Activated CD4-positive, CD25-positive, alpha-beta regulatory T cell (primary cell): ENCODE measurements at regions not wholly inside any gene's neighbourhood (a gene's known extent, or its start where the extent isn't known, plus 50 kb on each side); places are given as distances from the start of the nearest gene placed in this dataset.
"Not testable (repeated sequence)": the region's sequence is repeated elsewhere in the genome, so short reads cannot be mapped to it uniquely, and the experiment has no call there.

Source experiments
- DNase-seq, 4 experiments: peaks; one replicate each; lab custom pipeline; 2025; lab: John Stamatoyannopoulos, UW

- no peak for DNase-seq
Measured at GRCh38 chr18:4544142-4544541, 89.0 kb upstream of the DLGAP1 start.

GRCh38 chr18:4543711-4544110 lies 88.6 kb upstream of the DLGAP1 start:
- DNase-seq: no peak

GRCh38 chr18:4541588-4541987 lies 86.5 kb upstream of the DLGAP1 start:
- no peak for DNase-seq

- DNase-seq: no peak
Measured at GRCh38 chr18:4536447-4536846, 81.3 kb upstream of the DLGAP1 start.

- DNase-seq: no peak
Measured at GRCh38 chr18:4528405-4528804, 73.3 kb upstream of the DLGAP1 start.

- DNase-seq: not testable (repeated sequence)
Measured at GRCh38 chr18:4527826-4528225, 72.7 kb upstream of the DLGAP1 start.

- no peak for DNase-seq
Measured at GRCh38 chr18:4524096-4524495, 69.0 kb upstream of the DLGAP1 start.

- peak in 1 of 4 experiments; percentile 0 for DNase-seq
Measured at GRCh38 chr18:4511166-4511565, 56.1 kb upstream of the DLGAP1 start.

- DNase-seq: peak in 1 of 4 experiments; percentile 2
Measured at GRCh38 chr18:4510711-4511110, 55.6 kb upstream of the DLGAP1 start.

GRCh38 chr18:4510160-4510559 lies 55.1 kb upstream of the DLGAP1 start:
- DNase-seq: no peak
